ENCODE measurements at regions not wholly inside any gene's neighbourhood (a gene's known extent, or its start where the extent isn't known, plus 50 kb on each side); places are given as distances from the start of the nearest gene placed in this dataset.

GRCh38 chr1:174097426-174097825 lies 61.9 kb upstream of the RABGAP1L start:
- TF ChIP-seq RAD21 (IDR thresholded peaks at IDR 0.05; ENCODE audit: low read depth) (no peak), NFIC (IDR thresholded peaks at IDR 0.05) (no peak), MAX (IDR thresholded peaks at IDR 0.05) (no peak), EP300 (IDR thresholded peaks at IDR 0.05; ENCODE audit: borderline replicate concordance) (no peak), CEBPB (IDR thresholded peaks at IDR 0.05) (no peak), YY1 (IDR thresholded peaks at IDR 0.05; ENCODE audit: low read depth) (no peak), FOXM1 (IDR thresholded peaks at IDR 0.05; ENCODE audit: borderline replicate concordance, low read depth) (no peak), TAF1 (IDR thresholded peaks at IDR 0.05; ENCODE audit: low read depth) (no peak), REST (IDR thresholded peaks at IDR 0.05; ENCODE audit: low read depth) (no peak)
